GM19397 (cell line): ENCODE measurements at regions not wholly inside any gene's neighbourhood (a gene's known extent, or its start where the extent isn't known, plus 50 kb on each side); places are given as distances from the start of the nearest gene placed in this dataset.
"Not testable (repeated sequence)": the region's sequence is repeated elsewhere in the genome, so short reads cannot be mapped to it uniquely, and the experiment has no call there.

Source experiments
- ATAC-seq: cut with Tn5 transposase; IDR thresholded peaks from one replicate; pipeline ENCODE4 v1.9.1; 2021; ENCODE audit warnings: mild to moderate bottlenecking, moderate library complexity; ENCODE audit not compliant: unreplicated experiment

- ATAC-seq, result no peak
These were observed 326.7 kb upstream of the ZNF608 start for GRCh38 chr5:125073090-125073489.

GRCh38 chr5:125075567-125075966 lies 329.1 kb upstream of the ZNF608 start:
- ATAC-seq, result no peak

- not testable (repeated sequence) for ATAC-seq
These were observed 332.6 kb upstream of the ZNF608 start for GRCh38 chr5:125079028-125079427.

GRCh38 chr5:125081101-125081500 lies 334.7 kb upstream of the ZNF608 start:
- ATAC-seq, result no peak

- no peak for ATAC-seq
These were observed 337.5 kb upstream of the ZNF608 start for GRCh38 chr5:125083981-125084380.

- no peak for ATAC-seq
These were observed 339.5 kb upstream of the ZNF608 start for GRCh38 chr5:125085797-125086505.

- ATAC-seq, result no peak
These were observed 342.2 kb upstream of the ZNF608 start for GRCh38 chr5:125088522-125089105.

- not testable (repeated sequence) for ATAC-seq
These were observed 345.7 kb upstream of the ZNF608 start for GRCh38 chr5:125092138-125092537.

GRCh38 chr5:125093776-125094175 lies 347.3 kb upstream of the ZNF608 start:
- no peak for ATAC-seq

- no peak for ATAC-seq
These were observed 353.9 kb upstream of the ZNF608 start for GRCh38 chr5:125100342-125100741.

GRCh38 chr5:125100951-125101350 lies 354.5 kb upstream of the ZNF608 start:
- ATAC-seq, result no peak

- ATAC-seq, result no peak
These were observed 357.0 kb upstream of the ZNF608 start for GRCh38 chr5:125103459-125103858.

- ATAC-seq, result no peak
These were observed 359.8 kb upstream of the ZNF608 start for GRCh38 chr5:125106271-125106670.

GRCh38 chr5:125106881-125107280 lies 360.4 kb upstream of the ZNF608 start:
- ATAC-seq, result no peak

GRCh38 chr5:125109293-125109692 lies 362.9 kb upstream of the ZNF608 start:
- no peak for ATAC-seq

GRCh38 chr5:125109816-125110215 lies 363.4 kb upstream of the ZNF608 start:
- no peak for ATAC-seq

- ATAC-seq, result no peak
These were observed 365.8 kb upstream of the ZNF608 start for GRCh38 chr5:125112196-125112595.

GRCh38 chr5:125113328-125113727 lies 366.9 kb upstream of the ZNF608 start:
- ATAC-seq, result no peak

- ATAC-seq, result no peak
These were observed 368.7 kb upstream of the ZNF608 start for GRCh38 chr5:125115195-125115525.

- no peak for ATAC-seq
These were observed 371.1 kb upstream of the ZNF608 start for GRCh38 chr5:125117566-125117965.

GRCh38 chr5:125120012-125120411 lies 373.6 kb upstream of the ZNF608 start:
- no peak for ATAC-seq

GRCh38 chr5:125125031-125125823 lies 378.8 kb upstream of the ZNF608 start:
- no peak for ATAC-seq
